Large intestine (tissue), 3 donors: ENCODE measurements at regions not wholly inside any gene's neighbourhood (a gene's known extent, or its start where the extent isn't known, plus 50 kb on each side); places are given as distances from the start of the nearest gene placed in this dataset.

Source experiments
- DNase-seq, 2 donors: peaks; one replicate each; pipeline versions ENCODE4 v3.0.0 to v3.0.0-alpha.2; 2013
- H3K27ac ChIP-seq: one replicate; pipeline ENCODE4 v1.5.1; 2013; ENCODE audit warnings: low read length
- H3K27me3 ChIP-seq: 2 replicates; pipeline ENCODE4 v1.6.1; 2013; ENCODE audit warnings: low read length; ENCODE audit not compliant: control insufficient read depth, insufficient read depth
- H3K36me3 ChIP-seq: 2 replicates; pipeline ENCODE4 v1.6.1; 2013; ENCODE audit warnings: low read length; ENCODE audit not compliant: control insufficient read depth, insufficient read depth
- H3K4me1 ChIP-seq: one replicate; pipeline ENCODE4 v1.6.1; 2013; ENCODE audit warnings: low read length; ENCODE audit not compliant: control insufficient read depth, insufficient read depth
- H3K4me3 ChIP-seq: one replicate; pipeline ENCODE4 v1.5.1; 2013; ENCODE audit warnings: low read length
- H3K9me3 ChIP-seq: one replicate; pipeline ENCODE4 v1.6.1; 2013; ENCODE audit warnings: mild to moderate bottlenecking, low read depth, low read length, moderate library complexity; ENCODE audit not compliant: control insufficient read depth
- WGBS: methylation state at CpG from one replicate; pipeline ENCODE4 v1.1.5; 2013; ENCODE audit warnings: low lambda C conversion rate; ENCODE audit not compliant: insufficient coverage; 5-methylcytosine and 5-hydroxymethylcytosine counted together

- H3K36me3 ChIP-seq, result no peaks in the 10 kb centered on the region
- 50% methylated on average over 2 of the region's 10 CpGs for WGBS
- no peak overlapping the region for H3K27ac ChIP-seq
- H3K27me3 ChIP-seq, result no peaks in the 10 kb centered on the region
- no peak overlapping the region for H3K4me3 ChIP-seq
- no peak for DNase-seq
- no peaks in the 10 kb centered on the region for H3K9me3 ChIP-seq
- H3K4me1 ChIP-seq, result no peaks in the 10 kb centered on the region
Observed at GRCh38 chr1:47522935-47523834, 85.3 kb downstream of the FOXD2 start.

DNA sequence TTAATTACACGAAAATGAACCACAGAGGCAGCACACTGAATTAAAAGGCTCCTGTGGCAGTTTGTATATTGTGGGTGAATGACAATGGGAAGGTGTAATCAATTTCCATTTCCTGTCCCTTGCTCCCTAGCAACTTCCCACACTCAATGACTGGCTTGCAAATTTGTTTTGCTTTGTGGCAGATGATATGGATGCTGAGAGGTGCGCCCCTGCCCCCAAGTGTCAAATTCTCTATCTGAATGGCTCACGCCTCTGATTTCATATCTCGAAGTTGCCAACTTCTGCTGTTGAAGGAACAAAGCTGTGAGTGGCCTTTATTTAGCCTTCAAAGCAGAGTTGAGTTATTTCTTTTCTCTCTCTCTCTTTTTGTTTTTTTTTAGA, 86.0 kb downstream of the FOXD2 start:
- Histone ChIP-seq H3K27me3 (no peaks in the 10 kb centered on the region), H3K9me3 (no peaks in the 10 kb centered on the region)
- WGBS, result 83% methylated on average over 1 of the region's 4 CpGs

GRCh38 chr1:47524272-47524671, 86.4 kb downstream of the FOXD2 start:
- WGBS, result 50% methylated on average over 1 of the region's 7 CpGs

More for the DNA sequence above, 86.0 kb downstream of the FOXD2 start:
- no peaks in the 10 kb centered on the region for H3K4me1 ChIP-seq
- no peak overlapping the region for H3K4me3 ChIP-seq
- H3K27ac ChIP-seq, result no peak overlapping the region
- DNase-seq, result no peak
- H3K36me3 ChIP-seq, result no peaks in the 10 kb centered on the region

GRCh38 chr1:47527653-47528272, 89.9 kb downstream of the FOXD2 start:
- Histone ChIP-seq H3K36me3 (no peaks in the 10 kb centered on the region), H3K4me3 (no peak overlapping the region), H3K27me3 (no peaks in the 10 kb centered on the region), H3K4me1 (peaks cover under 1% of the 10 kb centered on the region), H3K9me3 (peaks cover 3% of the 10 kb centered on the region), H3K27ac (no peak overlapping the region)
- peak in 1 of 2 donors; percentile 46 for DNase-seq
- WGBS, result 67% methylated on average over 4 of the region's 7 CpGs

More at GRCh38 chr1:47524272-47524671, 86.4 kb downstream of the FOXD2 start:
- Histone ChIP-seq H3K4me1 (no peaks in the 10 kb centered on the region), H3K27ac (no peak overlapping the region), H3K27me3 (no peaks in the 10 kb centered on the region), H3K9me3 (peaks cover 2% of the 10 kb centered on the region), H3K36me3 (no peaks in the 10 kb centered on the region), H3K4me3 (no peak overlapping the region)
- DNase-seq, result no peak

DNA sequence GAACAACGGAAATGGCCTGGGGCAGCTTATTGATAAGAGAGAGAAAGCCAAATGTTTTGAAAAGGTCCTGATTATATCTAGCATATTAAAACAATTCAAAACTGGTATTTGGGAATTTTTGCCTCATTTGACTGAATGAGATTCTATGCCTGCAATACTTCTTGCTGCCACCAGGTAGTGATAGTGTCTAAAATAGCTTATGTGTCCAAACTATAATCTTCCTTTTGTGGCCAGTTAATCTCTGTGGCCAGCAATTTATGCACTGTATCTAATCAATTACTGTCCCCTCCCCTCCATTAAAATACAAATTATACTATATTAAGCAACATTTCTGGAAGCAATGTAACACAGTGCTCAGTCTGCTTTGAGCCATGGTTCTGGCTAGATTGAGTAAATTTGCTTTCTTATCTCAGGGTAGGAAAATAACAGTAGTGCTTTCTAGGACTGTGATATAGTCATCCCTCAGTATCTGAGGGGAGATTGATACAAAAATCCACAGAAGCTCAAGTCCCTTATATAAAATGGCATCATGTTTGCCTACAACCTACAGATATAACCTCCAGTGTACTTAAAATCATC, 91.8 kb downstream of the FOXD2 start:
- H3K27ac ChIP-seq, result no peak overlapping the region
- DNase-seq, result no peak
- H3K9me3 ChIP-seq, result peaks cover 3% of the 10 kb centered on the region
- 45% methylated on average over 1 of the region's 1 CpG for WGBS
- H3K4me3 ChIP-seq, result no peak overlapping the region
- no peaks in the 10 kb centered on the region for H3K36me3 ChIP-seq
- no peaks in the 10 kb centered on the region for H3K27me3 ChIP-seq
- peaks cover 15% of the 10 kb centered on the region for H3K4me1 ChIP-seq

- peaks cover 3% of the 10 kb centered on the region for H3K9me3 ChIP-seq
- 0% methylated on average over 1 of the region's 54 CpGs for WGBS
- H3K4me1 ChIP-seq, result peaks cover 21% of the 10 kb centered on the region
- H3K27me3 ChIP-seq, result no peaks in the 10 kb centered on the region
- DNase-seq, result peak; percentile 71 to 87
- H3K4me3 ChIP-seq, result peak overlapping the region; percentile 22
- no peak overlapping the region for H3K27ac ChIP-seq
- H3K36me3 ChIP-seq, result no peaks in the 10 kb centered on the region
Observed at GRCh38 chr1:47532921-47533792, 95.3 kb downstream of the FOXD2 start.

- Histone ChIP-seq H3K9me3 (peaks cover 3% of the 10 kb centered on the region), H3K36me3 (no peaks in the 10 kb centered on the region), H3K4me3 (no peak overlapping the region), H3K4me1 (peaks cover 21% of the 10 kb centered on the region), H3K27ac (no peak overlapping the region), H3K27me3 (no peaks in the 10 kb centered on the region)
- WGBS, result no CpG with 5 or more reads among the region's 12 CpGs
- DNase-seq, result peak in 1 of 2 donors; percentile 37
Observed at GRCh38 chr1:47533793-47534328, 96.0 kb downstream of the FOXD2 start.

GRCh38 chr1:47534436-47534835, 96.6 kb downstream of the FOXD2 start:
- Histone ChIP-seq H3K4me3 (no peak overlapping the region), H3K9me3 (no peaks in the 10 kb centered on the region), H3K36me3 (no peaks in the 10 kb centered on the region), H3K27ac (no peak overlapping the region), H3K4me1 (peaks cover 21% of the 10 kb centered on the region), H3K27me3 (no peaks in the 10 kb centered on the region)
- WGBS, result 50% methylated on average over 1 of the region's 4 CpGs
- peak; percentile 52 to 76 for DNase-seq

DNA sequence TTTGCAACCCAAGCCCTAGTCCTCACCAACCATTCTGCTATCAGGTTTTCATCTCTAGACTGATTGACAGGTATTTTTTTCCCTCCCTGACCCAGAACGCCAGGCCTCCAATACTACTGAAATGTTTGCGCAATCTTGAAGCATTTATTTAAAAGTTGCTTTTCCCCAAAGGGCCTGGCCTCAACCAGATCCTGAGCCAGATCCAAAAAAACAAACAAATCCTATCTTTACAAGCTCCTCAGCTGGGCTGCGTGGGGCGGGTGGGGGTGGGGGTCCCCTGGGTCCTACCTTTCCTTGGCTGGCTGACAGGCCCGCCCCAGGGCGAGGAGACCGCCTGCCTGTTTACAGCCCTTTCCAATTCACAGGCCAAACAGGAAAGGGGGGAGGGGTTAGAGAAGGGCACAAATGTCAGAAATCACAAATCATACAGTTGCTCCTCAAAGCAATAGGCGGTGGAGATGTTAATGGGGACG, 98.8 kb downstream of the FOXD2 start:
- H3K9me3 ChIP-seq, result no peaks in the 10 kb centered on the region
- H3K4me3 ChIP-seq, result no peak overlapping the region
- no peak overlapping the region for H3K27ac ChIP-seq
- H3K4me1 ChIP-seq, result peaks cover 21% of the 10 kb centered on the region
- H3K36me3 ChIP-seq, result no peaks in the 10 kb centered on the region
- no peak for DNase-seq
- no CpG with 5 or more reads among the region's 9 CpGs for WGBS
- H3K27me3 ChIP-seq, result no peaks in the 10 kb centered on the region
